ENCODE measurements at regions not wholly inside any gene's neighbourhood (a gene's known extent, or its start where the extent isn't known, plus 50 kb on each side); places are given as distances from the start of the nearest gene placed in this dataset.

DNA sequence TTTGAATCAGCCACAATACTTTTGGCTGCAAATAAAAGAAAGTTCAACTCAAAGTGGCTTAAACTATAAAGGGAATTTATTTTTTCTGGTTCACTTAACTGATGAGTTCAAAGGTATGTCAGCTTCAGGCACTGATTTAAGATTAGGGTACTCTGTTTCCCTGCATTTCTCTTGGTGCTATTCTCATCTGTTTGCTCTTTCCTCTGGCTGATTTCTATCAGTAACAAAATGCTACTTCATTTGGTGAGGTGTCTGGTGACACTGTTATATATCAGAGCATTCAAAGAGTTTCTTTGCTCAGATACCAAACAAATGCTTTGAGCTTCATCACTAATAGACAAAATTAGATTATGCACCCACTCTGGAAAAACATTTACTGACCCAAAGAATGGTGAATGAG is 65.9 kb upstream of the HTR4 start:
- DNase-seq (ENCODE audit: low spot score), result no peak
- CTCF ChIA-PET, result interaction anchor here (1.4 kb wide), 1 partner anchor 10 kb away, joined by 3 read pairs; no protein-coding TSS in a partner anchor
- no peak overlapping the region for H3K27ac ChIP-seq
- POLR2A ChIA-PET (ENCODE audit: low non-redundant PET), result no interaction called here
- TF ChIP-seq, protein P1, sequence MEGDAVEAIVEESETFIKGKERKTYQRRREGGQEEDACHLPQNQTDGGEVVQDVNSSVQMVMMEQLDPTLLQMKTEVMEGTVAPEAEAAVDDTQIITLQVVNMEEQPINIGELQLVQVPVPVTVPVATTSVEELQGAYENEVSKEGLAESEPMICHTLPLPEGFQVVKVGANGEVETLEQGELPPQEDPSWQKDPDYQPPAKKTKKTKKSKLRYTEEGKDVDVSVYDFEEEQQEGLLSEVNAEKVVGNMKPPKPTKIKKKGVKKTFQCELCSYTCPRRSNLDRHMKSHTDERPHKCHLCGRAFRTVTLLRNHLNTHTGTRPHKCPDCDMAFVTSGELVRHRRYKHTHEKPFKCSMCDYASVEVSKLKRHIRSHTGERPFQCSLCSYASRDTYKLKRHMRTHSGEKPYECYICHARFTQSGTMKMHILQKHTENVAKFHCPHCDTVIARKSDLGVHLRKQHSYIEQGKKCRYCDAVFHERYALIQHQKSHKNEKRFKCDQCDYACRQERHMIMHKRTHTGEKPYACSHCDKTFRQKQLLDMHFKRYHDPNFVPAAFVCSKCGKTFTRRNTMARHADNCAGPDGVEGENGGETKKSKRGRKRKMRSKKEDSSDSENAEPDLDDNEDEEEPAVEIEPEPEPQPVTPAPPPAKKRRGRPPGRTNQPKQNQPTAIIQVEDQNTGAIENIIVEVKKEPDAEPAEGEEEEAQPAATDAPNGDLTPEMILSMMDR (conservative IDR thresholded peaks at IDR 0.05; ENCODE audit: low read depth), result no peak

DNA sequence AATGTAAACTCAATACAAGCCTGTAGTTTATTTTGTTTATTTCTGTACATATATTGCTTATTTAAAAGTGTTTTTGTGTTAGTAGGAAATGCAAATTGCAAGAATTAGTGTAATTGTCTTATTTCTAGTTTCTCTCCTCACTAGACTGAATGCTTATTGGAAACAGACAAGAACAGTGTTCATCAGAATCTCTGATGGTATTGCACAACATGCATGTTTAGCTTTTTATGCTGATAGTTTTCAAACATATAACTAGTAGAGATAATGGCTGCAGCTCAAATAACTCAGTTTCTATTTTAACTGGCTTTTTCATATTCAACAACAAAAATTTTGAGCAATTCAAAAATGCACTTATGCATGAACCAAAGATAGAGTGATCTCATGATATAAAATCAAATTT is 68.8 kb upstream of the HTR4 start:
- no peak overlapping the region for H3K27ac ChIP-seq
- TF ChIP-seq, protein P1 (conservative IDR thresholded peaks at IDR 0.05; ENCODE audit: low read depth), result no peak
- DNase-seq (ENCODE audit: low spot score), result no peak
- CTCF ChIA-PET, result interaction anchor here (0.6 kb wide), 1 partner anchor 596 kb away, joined by 3 read pairs; no protein-coding TSS in a partner anchor
- POLR2A ChIA-PET (ENCODE audit: low non-redundant PET), result no interaction called here

GRCh38 chr5:148725675-148726074 is 71.3 kb upstream of the HTR4 start:
- ChIA-PET POLR2A (ENCODE audit: low non-redundant PET) (no interaction called here), CTCF (interaction anchor here (0.5 to 1.3 kb wide), 2 partner anchors 12 to 22 kb away, joined by 3 read pairs; no protein-coding TSS in a partner anchor)

DNA sequence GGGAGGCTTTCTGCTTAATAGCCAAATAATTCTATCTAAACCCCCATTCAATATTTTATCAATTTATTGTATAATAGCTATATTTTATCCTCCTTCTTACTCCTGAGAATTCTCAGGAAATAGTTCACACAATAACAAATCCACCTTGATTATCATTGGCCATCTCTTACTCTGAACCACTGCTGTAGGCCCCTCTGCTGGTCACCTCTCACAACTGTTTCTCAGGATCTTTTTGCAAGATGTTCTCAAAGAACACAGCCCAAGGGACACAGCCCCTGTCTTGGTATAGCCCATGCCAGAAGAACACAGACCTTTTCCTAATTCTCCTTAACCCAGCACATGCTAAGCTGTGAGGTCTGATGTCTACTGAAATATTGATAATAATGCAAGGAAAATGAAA is 74.9 kb upstream of the HTR4 start:
- peak; percentile 16 for DNase-seq (ENCODE audit: low spot score)
- H3K27ac ChIP-seq, result no peak overlapping the region
- TF ChIP-seq, protein P1 (conservative IDR thresholded peaks at IDR 0.05; ENCODE audit: low read depth), result 0 out of 2 replicates have a peak, but pooled peaks have one; percentile 22
- POLR2A ChIA-PET (ENCODE audit: low non-redundant PET), result no interaction called here
- CTCF ChIA-PET, result interaction anchor here (0.6 to 2.2 kb wide), 3 partner anchors 286 to 347 kb away, joined by 4 to 68 read pairs (median 5); no protein-coding TSS in a partner anchor

More at GRCh38 chr5:148725675-148726074, 71.3 kb upstream of the HTR4 start:
- H3K27ac ChIP-seq, result no peak overlapping the region
- no peak for DNase-seq (ENCODE audit: low spot score)
- TF ChIP-seq, protein P1 (conservative IDR thresholded peaks at IDR 0.05; ENCODE audit: low read depth), result no peak

DNA sequence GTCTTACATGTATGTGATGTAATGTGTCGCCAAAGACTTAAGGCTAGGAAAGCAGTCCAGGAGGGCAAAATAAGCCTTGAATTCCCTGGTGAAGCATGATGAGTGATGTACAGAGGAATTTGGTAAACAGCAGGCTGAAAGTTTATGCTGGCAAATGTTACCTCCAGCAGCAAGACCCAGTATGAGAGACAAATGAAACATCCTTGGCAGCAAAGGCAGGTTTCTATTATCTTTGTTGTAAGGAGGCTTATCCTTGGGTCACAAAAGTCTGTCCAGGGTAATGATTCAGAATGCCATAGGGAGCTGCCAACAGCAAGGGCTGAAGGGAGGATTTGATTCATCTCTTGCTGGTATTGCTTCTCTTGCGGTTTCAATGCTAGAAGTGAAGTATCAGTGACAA is 75.9 kb upstream of the HTR4 start:
- no peak for DNase-seq (ENCODE audit: low spot score)
- ChIA-PET CTCF (interaction anchor here (0.5 to 6.7 kb wide), 51 partner anchors 9 to 691 kb away, joined by 3 to 100 read pairs (median 4); partner anchors contain the start of genes HTR4 and SH3TC2), POLR2A (ENCODE audit: low non-redundant PET) (no interaction called here)
- H3K27ac ChIP-seq, result no peak overlapping the region
- TF ChIP-seq, protein P1 (conservative IDR thresholded peaks at IDR 0.05; ENCODE audit: low read depth), result no peak

DNA sequence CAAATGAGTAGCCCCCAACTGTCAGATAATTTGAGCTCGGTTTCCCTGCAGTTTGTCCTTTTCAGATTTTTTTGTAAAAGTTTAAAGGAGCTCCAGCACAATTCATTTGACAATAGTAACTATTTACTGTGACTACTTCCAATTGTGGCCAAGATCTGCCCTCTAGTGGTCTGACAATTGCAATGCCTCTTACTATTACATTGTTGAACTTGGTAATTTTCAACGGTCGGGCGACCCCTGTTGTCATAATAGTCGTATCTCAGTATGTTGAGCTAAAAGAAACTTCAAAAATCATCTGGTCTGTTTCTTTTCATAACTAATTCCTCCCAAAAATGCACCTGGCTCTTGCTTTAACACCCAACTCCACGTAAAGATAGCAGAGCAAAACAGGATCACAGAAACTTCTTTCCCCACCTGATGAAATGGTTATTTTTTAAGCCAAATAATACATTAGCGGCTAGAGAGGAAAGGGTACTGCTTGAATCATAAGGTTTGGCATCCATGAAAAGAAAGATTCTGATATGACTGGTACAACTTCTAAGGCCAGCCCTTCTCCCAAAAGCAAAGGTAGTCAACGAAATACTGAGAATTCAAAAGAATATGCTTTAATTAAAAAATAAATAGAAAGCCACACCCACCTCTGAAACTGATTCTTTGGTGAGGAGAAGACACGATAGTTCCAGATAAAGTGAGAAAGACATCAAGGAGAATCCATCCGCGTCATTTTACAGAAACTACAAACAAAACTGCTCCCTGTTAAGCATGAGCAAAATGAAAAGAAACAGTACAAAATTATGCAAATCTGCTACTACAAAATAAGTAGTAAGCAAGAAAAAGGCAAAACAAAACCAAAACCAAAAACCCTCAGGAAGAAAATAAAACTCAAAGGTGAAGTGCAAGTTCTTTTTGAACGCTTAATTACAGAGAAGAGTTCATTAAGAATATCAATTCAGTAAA is 76.9 kb upstream of the HTR4 start:
- no peak overlapping the region for H3K27ac ChIP-seq
- peak; percentile 85 for DNase-seq (ENCODE audit: low spot score)
- CTCF ChIA-PET, result interaction anchor here (0.5 to 6.7 kb wide), 73 partner anchors 9 to 1229 kb away, joined by 3 to 100 read pairs (median 4); partner anchors contain the start of genes HTR4 and SH3TC2
- POLR2A ChIA-PET (ENCODE audit: low non-redundant PET), result no interaction called here
- TF ChIP-seq, protein P1 (conservative IDR thresholded peaks at IDR 0.05; ENCODE audit: low read depth), result peak; percentile 98

Data from RWPE1 (cell line).